Smooth muscle cell (in vitro differentiated cells): ENCODE measurements at regions not wholly inside any gene's neighbourhood (a gene's known extent, or its start where the extent isn't known, plus 50 kb on each side); places are given as distances from the start of the nearest gene placed in this dataset.

ENCODE experiments used
- DNase-seq: peaks from one replicate; lab custom pipeline; 2025; ENCODE audit not compliant: unreplicated experiment; lab: John Stamatoyannopoulos, UW
- H2AFZ ChIP-seq: fragments of 200-600 bp; sonication (generic); 2 replicates; pipeline ENCODE4 v1.6.0; 2016; ENCODE audit warnings: antibody characterized with exemption, low read depth, mild to moderate bottlenecking
- H3F3A ChIP-seq: fragments of 200-600 bp; sonication (generic); 2 replicates; pipeline ENCODE4 v1.6.0; 2017; ENCODE audit warnings: antibody characterized with exemption, low read depth
- H3K27ac ChIP-seq: fragments of 200-600 bp; sonication (generic); 2 replicates; pipeline ENCODE4 v1.5.1; 2016; ENCODE audit warnings: low read depth, mild to moderate bottlenecking
- H3K27me3 ChIP-seq: fragments of 200-600 bp; sonication (generic); 2 replicates; pipeline ENCODE4 v1.6.1; 2016; ENCODE audit warnings: low read depth, mild to moderate bottlenecking
- H3K36me3 ChIP-seq: fragments of 200-600 bp; sonication (generic); 2 replicates; pipeline ENCODE4 v1.5.1; 2016; ENCODE audit warnings: low read depth
- H3K4me1 ChIP-seq: fragments of 200-600 bp; sonication (generic); 2 replicates; pipeline ENCODE4 v1.5.1; 2016; ENCODE audit warnings: low read depth
- H3K4me2 ChIP-seq: fragments of 200-600 bp; sonication (generic); 2 replicates; pipeline ENCODE4 v1.6.0; 2016; ENCODE audit warnings: mild to moderate bottlenecking
- H3K4me3 ChIP-seq: fragments of 200-600 bp; sonication (generic); 2 replicates; pipeline ENCODE4 v1.5.1; 2016; ENCODE audit warnings: mild to moderate bottlenecking
- H3K79me2 ChIP-seq: fragments of 200-600 bp; sonication (generic); 2 replicates; pipeline ENCODE4 v1.6.0; 2016; ENCODE audit warnings: low read depth, mild to moderate bottlenecking
- H3K9ac ChIP-seq: fragments of 200-600 bp; sonication (generic); 2 replicates; pipeline ENCODE4 v1.6.0; 2016; ENCODE audit warnings: low read depth
- H3K9me3 ChIP-seq: fragments of 200-600 bp; sonication (generic); replicated peaks from 2 replicates; pipeline ENCODE4 v1.5.1; 2016; ENCODE audit warnings: low read depth
- H4K20me1 ChIP-seq: fragments of 200-600 bp; sonication (generic); 2 replicates; pipeline ENCODE4 v1.6.0; 2016; ENCODE audit warnings: low read depth
- WGBS: methylation state at CpG from one replicate; pipeline ENCODE4 v1.1.7; 2016; ENCODE audit warnings: low lambda C conversion rate; 5-methylcytosine and 5-hydroxymethylcytosine counted together
- TF ChIP-seq, protein P1 (sequence below): fragments of 200-600 bp; sonication (generic); IDR thresholded peaks from 2 replicates; pipeline ENCODE4 v1.5.1; 2017; ENCODE audit warnings: borderline replicate concordance, mild to moderate bottlenecking, antibody characterized with exemption; ENCODE audit not compliant: insufficient read depth, poor library complexity, severe bottlenecking

- Histone ChIP-seq H4K20me1 (no peaks in the 10 kb centered on the region), H3K9ac (no peak overlapping the region), H3K27ac (no peak overlapping the region), H3K27me3 (no peaks in the 10 kb centered on the region), H3K4me2 (no peak overlapping the region), H2AFZ (no peak overlapping the region), H3K9me3 (no peaks in the 10 kb centered on the region), H3K36me3 (no peaks in the 10 kb centered on the region), H3F3A (no peaks in the 10 kb centered on the region), H3K4me1 (no peaks in the 10 kb centered on the region), H3K79me2 (no peaks in the 10 kb centered on the region), H3K4me3 (no peak overlapping the region)
- WGBS = 90% methylated on average over 6 of the region's 6 CpGs
- TF ChIP-seq, protein P1, sequence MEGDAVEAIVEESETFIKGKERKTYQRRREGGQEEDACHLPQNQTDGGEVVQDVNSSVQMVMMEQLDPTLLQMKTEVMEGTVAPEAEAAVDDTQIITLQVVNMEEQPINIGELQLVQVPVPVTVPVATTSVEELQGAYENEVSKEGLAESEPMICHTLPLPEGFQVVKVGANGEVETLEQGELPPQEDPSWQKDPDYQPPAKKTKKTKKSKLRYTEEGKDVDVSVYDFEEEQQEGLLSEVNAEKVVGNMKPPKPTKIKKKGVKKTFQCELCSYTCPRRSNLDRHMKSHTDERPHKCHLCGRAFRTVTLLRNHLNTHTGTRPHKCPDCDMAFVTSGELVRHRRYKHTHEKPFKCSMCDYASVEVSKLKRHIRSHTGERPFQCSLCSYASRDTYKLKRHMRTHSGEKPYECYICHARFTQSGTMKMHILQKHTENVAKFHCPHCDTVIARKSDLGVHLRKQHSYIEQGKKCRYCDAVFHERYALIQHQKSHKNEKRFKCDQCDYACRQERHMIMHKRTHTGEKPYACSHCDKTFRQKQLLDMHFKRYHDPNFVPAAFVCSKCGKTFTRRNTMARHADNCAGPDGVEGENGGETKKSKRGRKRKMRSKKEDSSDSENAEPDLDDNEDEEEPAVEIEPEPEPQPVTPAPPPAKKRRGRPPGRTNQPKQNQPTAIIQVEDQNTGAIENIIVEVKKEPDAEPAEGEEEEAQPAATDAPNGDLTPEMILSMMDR = no peak
- DNase-seq = no peak
These were observed 140.5 kb upstream of the ASIC2 start for GRCh38 chr17:33433581-33433980.

DNA sequence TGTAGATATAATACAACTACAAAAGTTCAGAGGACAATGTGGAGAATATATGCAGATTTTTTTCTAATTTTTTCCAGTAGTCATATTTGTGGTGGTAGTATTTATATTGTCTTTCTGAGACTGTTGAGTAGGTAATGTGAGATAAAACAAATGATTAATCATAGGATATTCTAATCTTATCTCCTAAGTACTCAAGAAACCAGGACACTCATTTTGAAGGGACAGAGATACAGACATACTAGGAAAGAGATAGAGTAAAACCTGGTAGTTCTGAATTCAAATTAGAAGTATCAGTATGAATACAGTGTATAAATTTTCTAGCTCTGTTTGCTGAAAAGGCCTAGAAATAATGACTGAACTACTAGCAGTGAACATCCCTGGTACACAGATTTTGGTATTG lies 141.7 kb upstream of the ASIC2 start:
- no peak overlapping the region for H2AFZ ChIP-seq
- H3K27me3 ChIP-seq = no peaks in the 10 kb centered on the region
- no peaks in the 10 kb centered on the region for H3F3A ChIP-seq
- no peak overlapping the region for H3K4me3 ChIP-seq
- DNase-seq = no peak
- H3K4me1 ChIP-seq = no peaks in the 10 kb centered on the region
- TF ChIP-seq, protein P1 = no peak
- H3K4me2 ChIP-seq = no peak overlapping the region
- peak overlapping the region; percentile 97 for H3K27ac ChIP-seq
- H3K9ac ChIP-seq = no peak overlapping the region
- no peaks in the 10 kb centered on the region for H3K79me2 ChIP-seq
- H3K36me3 ChIP-seq = no peaks in the 10 kb centered on the region
- no peaks in the 10 kb centered on the region for H4K20me1 ChIP-seq
- H3K9me3 ChIP-seq = no peaks in the 10 kb centered on the region

GRCh38 chr17:33435721-33436301 lies 142.7 kb upstream of the ASIC2 start:
- Histone ChIP-seq H3K79me2 (no peaks in the 10 kb centered on the region), H3K9me3 (no peaks in the 10 kb centered on the region), H3K27ac (peak overlapping the region; percentile 97), H3K4me2 (peak overlapping the region; percentile 14), H3K9ac (peak overlapping the region; percentile 81), H3K4me3 (no peak overlapping the region), H3K4me1 (no peaks in the 10 kb centered on the region), H3K27me3 (no peaks in the 10 kb centered on the region), H3F3A (no peaks in the 10 kb centered on the region), H4K20me1 (no peaks in the 10 kb centered on the region), H3K36me3 (no peaks in the 10 kb centered on the region), H2AFZ (no peak overlapping the region)
- DNase-seq = no peak
- WGBS = 29% methylated on average over 2 of the region's 2 CpGs
- TF ChIP-seq, protein P1 = no peak

DNA sequence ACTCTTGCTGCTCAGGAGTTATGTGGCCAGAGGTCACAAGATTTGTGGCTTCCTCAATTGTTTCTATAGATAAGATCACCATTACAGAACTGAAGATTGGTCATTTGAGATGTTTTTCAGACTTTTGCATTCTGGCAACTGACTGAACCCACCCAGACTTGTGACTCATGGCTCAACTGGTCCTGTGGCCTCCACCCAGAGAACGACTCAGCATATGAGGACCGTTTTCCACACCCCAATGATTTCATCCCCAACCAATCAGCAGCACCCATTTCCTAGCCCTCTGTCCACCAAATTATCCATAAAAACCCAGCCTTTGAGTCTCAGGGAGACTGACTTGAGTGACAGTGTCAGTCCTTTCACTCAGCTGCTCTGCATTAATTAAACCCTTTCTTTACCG lies 143.2 kb upstream of the ASIC2 start:
- peak overlapping the region; percentile 97 for H3K27ac ChIP-seq
- DNase-seq = no peak
- WGBS = 38% methylated on average over 3 of the region's 3 CpGs

More for the DNA sequence above, 143.2 kb upstream of the ASIC2 start:
- peak overlapping the region; percentile 81 for H3K9ac ChIP-seq
- no peak overlapping the region for H2AFZ ChIP-seq
- no peaks in the 10 kb centered on the region for H4K20me1 ChIP-seq
- H3K27me3 ChIP-seq = no peaks in the 10 kb centered on the region
- H3F3A ChIP-seq = no peaks in the 10 kb centered on the region
- H3K79me2 ChIP-seq = no peaks in the 10 kb centered on the region
- H3K36me3 ChIP-seq = no peaks in the 10 kb centered on the region
- no peaks in the 10 kb centered on the region for H3K9me3 ChIP-seq
- no peak overlapping the region for H3K4me3 ChIP-seq
- H3K4me2 ChIP-seq = peak overlapping the region; percentile 14
- TF ChIP-seq, protein P1 = no peak
- H3K4me1 ChIP-seq = no peaks in the 10 kb centered on the region
